H9 (cell line): ENCODE measurements at regions not wholly inside any gene's neighbourhood (a gene's known extent, or its start where the extent isn't known, plus 50 kb on each side); places are given as distances from the start of the nearest gene placed in this dataset.

Source experiments
- DNase-seq: peaks from one replicate; pipeline ENCODE4 v3.0.0-alpha.2; 2017
- H2AFZ ChIP-seq: one replicate; pipeline ENCODE4 v1.6.1; 2013; ENCODE audit warnings: mild to moderate bottlenecking, low read length, control low read depth, moderate library complexity
- H2AK5ac ChIP-seq: 2 replicates; pipeline ENCODE4 v1.6.1; 2013; ENCODE audit warnings: low read length, control low read depth, mixed read lengths; ENCODE audit not compliant: insufficient read length
- H2BK120ac ChIP-seq: one replicate; pipeline ENCODE4 v1.6.1; 2013; ENCODE audit warnings: low read depth, mild to moderate bottlenecking, low read length, control low read depth, inconsistent platforms; ENCODE audit not compliant: poor library complexity, severe bottlenecking
- H2BK12ac ChIP-seq: 2 replicates; pipeline ENCODE4 v1.6.1; 2013; ENCODE audit warnings: low read length, control low read depth, mixed read lengths, low read depth; ENCODE audit not compliant: insufficient read length
- H2BK15ac ChIP-seq: 2 replicates; pipeline ENCODE4 v1.6.1; 2013; ENCODE audit warnings: low read depth, low read length, control low read depth
- H2BK20ac ChIP-seq: one replicate; pipeline ENCODE4 v1.6.1; 2013; ENCODE audit warnings: low read depth, mild to moderate bottlenecking, low read length, control low read depth, inconsistent platforms; ENCODE audit not compliant: poor library complexity, severe bottlenecking
- H2BK5ac ChIP-seq: 2 replicates; pipeline ENCODE4 v1.6.1; 2013; ENCODE audit warnings: low read length, control low read depth, mixed read lengths; ENCODE audit not compliant: insufficient read length
- H3K14ac ChIP-seq: 2 replicates; pipeline ENCODE4 v1.6.1; 2013; ENCODE audit warnings: low read length, control low read depth; ENCODE audit not compliant: insufficient read depth
- H3K18ac ChIP-seq: 2 replicates; pipeline ENCODE4 v1.6.1; 2013; ENCODE audit warnings: low read depth, mild to moderate bottlenecking, mixed read lengths, low read length, control low read depth; ENCODE audit not compliant: insufficient read length
- H3K23ac ChIP-seq: 2 replicates; pipeline ENCODE4 v1.6.1; 2013; ENCODE audit warnings: low read length, control low read depth, mixed read lengths, low read depth; ENCODE audit not compliant: insufficient read length
- H3K23me2 ChIP-seq: 2 replicates; pipeline ENCODE4 v1.6.1; 2013; ENCODE audit warnings: low read depth, mild to moderate bottlenecking, mixed read lengths, low read length, control low read depth; ENCODE audit not compliant: insufficient read length, poor library complexity, severe bottlenecking
- H3K27ac ChIP-seq: 2 replicates; pipeline ENCODE4 v1.5.1; 2013; ENCODE audit warnings: low read length, control low read depth, mixed read lengths, low read depth; ENCODE audit not compliant: insufficient read length
- H3K27me3 ChIP-seq: 2 replicates; pipeline ENCODE4 v1.6.1; 2013; ENCODE audit warnings: low read length, control low read depth, inconsistent platforms; ENCODE audit not compliant: insufficient read depth
- H3K4ac ChIP-seq: 2 replicates; pipeline ENCODE4 v1.6.1; 2013; ENCODE audit warnings: low read depth, mild to moderate bottlenecking, control low read depth, inconsistent platforms, low read length, moderate library complexity
- H3K4me1 ChIP-seq: 2 replicates; pipeline ENCODE4 v1.6.1; 2013; ENCODE audit warnings: low read length, control low read depth, inconsistent platforms; ENCODE audit not compliant: insufficient read depth
- H3K4me2 ChIP-seq: 2 replicates; pipeline ENCODE4 v1.6.1; 2013; ENCODE audit warnings: low read length, control low read depth, mixed read lengths; ENCODE audit not compliant: insufficient read length, insufficient read depth
- H3K56ac ChIP-seq: 2 replicates; pipeline ENCODE4 v1.6.1; 2013; ENCODE audit warnings: low read depth, mild to moderate bottlenecking, mixed read lengths, low read length, control low read depth; ENCODE audit not compliant: insufficient read length
- H3K79me1 ChIP-seq: 2 replicates; pipeline ENCODE4 v1.6.1; 2013; ENCODE audit warnings: low read depth, mild to moderate bottlenecking, moderate library complexity, low read length, control low read depth, inconsistent platforms; ENCODE audit not compliant: insufficient read depth, poor library complexity, severe bottlenecking
- H3K79me2 ChIP-seq: 2 replicates; pipeline ENCODE4 v1.6.1; 2013; ENCODE audit warnings: low read length, control low read depth, inconsistent platforms; ENCODE audit not compliant: insufficient read depth
- H3K9ac ChIP-seq: 2 replicates; pipeline ENCODE4 v1.6.1; 2013; ENCODE audit warnings: low read length, control low read depth, mixed read lengths; ENCODE audit not compliant: insufficient read length; ENCODE audit errors: extremely low read depth
- H3K9me3 ChIP-seq: one replicate; pipeline ENCODE4 v1.6.1; 2013; ENCODE audit warnings: low read depth, low read length, inconsistent platforms; ENCODE audit not compliant: control insufficient read depth
- H3T11ph ChIP-seq: one replicate; pipeline ENCODE4 v1.6.1; 2013; ENCODE audit warnings: mild to moderate bottlenecking, low read length, control low read depth, inconsistent platforms
- H4K20me1 ChIP-seq: one replicate; pipeline ENCODE4 v1.6.1; 2013; ENCODE audit not compliant: control insufficient read depth, insufficient read length, insufficient read depth
- H4K5ac ChIP-seq: 2 replicates; pipeline ENCODE4 v1.6.1; 2013; ENCODE audit warnings: low read depth, mild to moderate bottlenecking, mixed read lengths, low read length, control low read depth; ENCODE audit not compliant: insufficient read length
- H4K8ac ChIP-seq: replicated peaks from 2 replicates; pipeline ENCODE4 v1.6.1; 2013; ENCODE audit warnings: low read length, control low read depth, mixed read lengths, low read depth; ENCODE audit not compliant: insufficient read length
- H4K91ac ChIP-seq: 2 replicates; pipeline ENCODE4 v1.6.1; 2013; ENCODE audit warnings: low read depth, mild to moderate bottlenecking, moderate library complexity, mixed read lengths, low read length, control low read depth; ENCODE audit not compliant: insufficient read length
- H3K27ac Mint-ChIP-seq, 3 experiments: 2 replicates in 2 of 3; 3 replicates in 1 of 3; pipeline ENCODE4 v1.8.0; 2020 to 2021; ENCODE audit warnings: mixed read lengths in 3 of 3, mild to moderate bottlenecking in 1 of 3, moderate library complexity in 1 of 3
- H3K27me3 Mint-ChIP-seq: 2 replicates; pipeline ENCODE4 v1.8.0; 2021; ENCODE audit warnings: low read depth, mild to moderate bottlenecking, moderate library complexity, mixed read lengths
- H3K36me3 Mint-ChIP-seq, 3 experiments: 2 replicates in 2 of 3; 3 replicates in 1 of 3; pipeline ENCODE4 v1.8.0; 2020 to 2021; ENCODE audit warnings: low read depth in 3 of 3, mixed read lengths in 3 of 3; ENCODE audit not compliant: insufficient read depth in 1 of 3
- H3K4me1 Mint-ChIP-seq, 2 experiments: 2 replicates each; pipeline ENCODE4 v1.8.0; 2020; ENCODE audit warnings: mixed read lengths in 2 of 2
- H3K4me3 Mint-ChIP-seq, 2 experiments: 2 replicates in 1 of 2; 3 replicates in 1 of 2; pipeline ENCODE4 v1.8.0; 2020 to 2021; ENCODE audit warnings: mild to moderate bottlenecking in 2 of 2, mixed read lengths in 2 of 2, moderate library complexity in 1 of 2
- H3K9me3 Mint-ChIP-seq, 2 experiments: 2 replicates in 1 of 2; 3 replicates in 1 of 2; pipeline ENCODE4 v1.8.0; 2020; ENCODE audit warnings: mild to moderate bottlenecking in 2 of 2, mixed read lengths in 2 of 2, moderate library complexity in 1 of 2
- CTCF ChIP-seq: fragments of 200-600 bp; sonication (generic); conservative IDR thresholded peaks from 3 replicates; pipeline ENCODE4 v1.8.0; 2021; ENCODE audit warnings: antibody characterized with exemption, mild to moderate bottlenecking
- WGBS: extraction: QIAGEN DNeasy Blood & Tissue Kit; methylation state at CpG from one replicate; pipeline ENCODE4 v1.1.7; 2013; ENCODE audit warnings: missing lambda C conversion rate, low lambda C conversion rate, mixed read lengths; ENCODE audit not compliant: insufficient read length; ENCODE audit errors: extremely low coverage; 5-methylcytosine and 5-hydroxymethylcytosine counted together

- H3K27ac Mint-ChIP-seq, result no peak overlapping the region
- peaks cover 0 to 7% (median 1%) of the 10 kb centered on the region in 3 experiments; a peak in 4 of 7 replicates for H3K36me3 Mint-ChIP-seq
- H2BK15ac ChIP-seq, result no peak overlapping the region
- no peaks in the 10 kb centered on the region for H3K23me2 ChIP-seq
- H3K4me1 ChIP-seq, result no peaks in the 10 kb centered on the region
- peaks cover 5 to 6% of the 10 kb centered on the region in 2 experiments; a peak in 3 of 4 replicates for H3K4me1 Mint-ChIP-seq
- no peak overlapping the region for H3K4me3 Mint-ChIP-seq
- no peak overlapping the region for H3K56ac ChIP-seq
- H4K20me1 ChIP-seq, result no peaks in the 10 kb centered on the region
- 100% methylated on average over 2 of the region's 5 CpGs for WGBS
- no peak overlapping the region for H2BK120ac ChIP-seq
- no peak overlapping the region for H4K91ac ChIP-seq
- DNase-seq, result no peak
- no peak overlapping the region for H3K4me2 ChIP-seq
- H4K8ac ChIP-seq, result no peak overlapping the region
- no peak overlapping the region for H3K23ac ChIP-seq
- H3K18ac ChIP-seq, result no peak overlapping the region
- H3K27me3 Mint-ChIP-seq, result no peaks in the 10 kb centered on the region
- no peak overlapping the region for H3T11ph ChIP-seq
- no peaks in the 10 kb centered on the region for H3K79me1 ChIP-seq
- peaks cover 4% of the 10 kb centered on the region in 2 experiments for H3K9me3 Mint-ChIP-seq
- no peaks in the 10 kb centered on the region for H3K27me3 ChIP-seq
- H3K27ac ChIP-seq, result no peak overlapping the region
- H2BK20ac ChIP-seq, result no peak overlapping the region
- H3K79me2 ChIP-seq, result no peaks in the 10 kb centered on the region
- H3K14ac ChIP-seq, result no peak overlapping the region
- no peak overlapping the region for H2BK12ac ChIP-seq
- H2AK5ac ChIP-seq, result no peak overlapping the region
- H4K5ac ChIP-seq, result no peak overlapping the region
- H2BK5ac ChIP-seq, result no peak overlapping the region
- no peak overlapping the region for H3K4ac ChIP-seq
- no peaks in the 10 kb centered on the region for H3K9me3 ChIP-seq
- TF ChIP-seq CTCF, result no peak
- no peak overlapping the region for H3K9ac ChIP-seq
- H2AFZ ChIP-seq, result no peak overlapping the region
Measured at GRCh38 chr4:65175585-65175984, 494.7 kb downstream of the EPHA5 start.
